NCI-H146 treated with DMSO at 0.1 percent for 48 hours (cell line): ENCODE measurements at regions not wholly inside any gene's neighbourhood (a gene's known extent, or its start where the extent isn't known, plus 50 kb on each side); places are given as distances from the start of the nearest gene placed in this dataset.

Experiments
- DNase-seq: peaks from one replicate; lab custom pipeline; 2025; ENCODE audit not compliant: unreplicated experiment; lab: John Stamatoyannopoulos, UW

- DNase-seq, result no peak
Measured at GRCh38 chr1:2886631-2887030, 85.1 kb upstream of the TTC34 start.

- DNase-seq, result no peak
Measured at GRCh38 chr1:2887941-2888855, 86.7 kb upstream of the TTC34 start.

GRCh38 chr1:2890221-2890850 is 88.8 kb upstream of the TTC34 start:
- no peak for DNase-seq

GRCh38 chr1:2891923-2892448 is 90.5 kb upstream of the TTC34 start:
- DNase-seq, result no peak

- no peak for DNase-seq
Measured at GRCh38 chr1:2893473-2894120, 92.1 kb upstream of the TTC34 start.

- no peak for DNase-seq
Measured at GRCh38 chr1:2894381-2895041, 93.0 kb upstream of the TTC34 start.

- DNase-seq, result no peak
Measured at GRCh38 chr1:2896824-2897223, 95.3 kb upstream of the TTC34 start.

- no peak for DNase-seq
Measured at GRCh38 chr1:2903226-2903625, 101.7 kb upstream of the TTC34 start.

GRCh38 chr1:2904191-2904590 is 102.7 kb upstream of the TTC34 start:
- no peak for DNase-seq

GRCh38 chr1:2905356-2905755 is 103.9 kb upstream of the TTC34 start:
- DNase-seq, result no peak

GRCh38 chr1:2906085-2906484 is 104.6 kb upstream of the TTC34 start:
- DNase-seq, result no peak

- no peak for DNase-seq
Measured at GRCh38 chr1:2906620-2907019, 105.1 kb upstream of the TTC34 start.

- DNase-seq, result no peak
Measured at GRCh38 chr1:2907051-2907450, 105.6 kb upstream of the TTC34 start.

- no peak for DNase-seq
Measured at GRCh38 chr1:2908081-2908480, 106.6 kb upstream of the TTC34 start.

- DNase-seq, result no peak
Measured at GRCh38 chr1:2908561-2908960, 107.1 kb upstream of the TTC34 start.

- DNase-seq, result no peak
Measured at GRCh38 chr1:2909797-2910196, 108.3 kb upstream of the TTC34 start.

- no peak for DNase-seq
Measured at GRCh38 chr1:2910211-2910610, 108.7 kb upstream of the TTC34 start.

GRCh38 chr1:2911421-2912178 is 109.7 kb upstream of the ACTRT2 start:
- DNase-seq, result no peak

GRCh38 chr1:2912424-2913061 is 108.7 kb upstream of the ACTRT2 start:
- DNase-seq, result no peak

- no peak for DNase-seq
Measured at GRCh38 chr1:2913091-2913490, 108.2 kb upstream of the ACTRT2 start.
